Endothelial cell of umbilical vein (primary cell): ENCODE measurements at regions not wholly inside any gene's neighbourhood (a gene's known extent, or its start where the extent isn't known, plus 50 kb on each side); places are given as distances from the start of the nearest gene placed in this dataset.

Experiments
- BruUV-seq: library from RNA; stranded (reverse); fragments of 400-500 nt; replicated peaks from 2 replicates; lab custom pipeline; 2021; lab: Mats Ljungman, UMichigan
- CTCF ChIA-PET: fragments of 300-600, 350-600 bp; sonication (Branson Sonifier 250); formaldehyde crosslinking; loops from one replicate; lab custom pipeline; 2021; ENCODE audit warnings: antibody characterized with exemption, inconsistent platforms; lab: Charles Lee
- POLR2A ChIA-PET: fragments of 300-600, 350-600 bp; sonication (Branson Sonifier 250); formaldehyde crosslinking; loops from one replicate; lab custom pipeline; 2021; ENCODE audit warnings: antibody characterized with exemption, inconsistent platforms; lab: Charles Lee
- DNase-seq: peaks from one replicate; pipeline ENCODE4 v3.0.0-alpha.2; 2011; ENCODE audit warnings: low read depth, low spot score
- FAIRE-seq: peaks from 2 replicates; lab custom pipeline; 2011; peaks lifted over from hg19 to GRCh38; lab: Jason Lieb, UNC
- H2AFZ ChIP-seq: 2 replicates; pipeline ENCODE4 v1.6.0; 2012; ENCODE audit warnings: low read depth, low read length, control low read depth, inconsistent platforms
- H3K27ac ChIP-seq: 2 replicates; pipeline ENCODE4 v1.5.1; 2011; ENCODE audit warnings: low read depth, mild to moderate bottlenecking, control low read depth, low read length, moderate library complexity; ENCODE audit not compliant: insufficient read depth
- H3K27me3 ChIP-seq, 2 experiments: 2 replicates each; pipeline versions ENCODE4 v1.6.0 to v1.6.1; 2011; ENCODE audit warnings: low read length in 2 of 2, mixed read lengths in 1 of 2; ENCODE audit not compliant: control insufficient read depth in 2 of 2, insufficient read depth in 2 of 2
- H3K36me3 ChIP-seq, 2 experiments: 2 replicates in 1 of 2; 3 replicates in 1 of 2; pipeline ENCODE4 v1.5.1; 2011; ENCODE audit warnings: low read length in 2 of 2, mild to moderate bottlenecking in 1 of 2, moderate library complexity in 1 of 2; ENCODE audit not compliant: control insufficient read depth in 2 of 2, insufficient read depth in 2 of 2; ENCODE audit errors: extremely low read depth in 1 of 2
- H3K4me1 ChIP-seq: 3 replicates; pipeline ENCODE4 v1.5.1; 2011; ENCODE audit warnings: mild to moderate bottlenecking, low read length; ENCODE audit not compliant: control insufficient read depth, insufficient read depth; ENCODE audit errors: extremely low read depth
- H3K4me2 ChIP-seq: 2 replicates; pipeline ENCODE4 v1.6.1; 2011; ENCODE audit warnings: low read length, control low read depth, mixed read lengths; ENCODE audit not compliant: insufficient read depth
- H3K4me3 ChIP-seq, 3 experiments: fragments of 200-600 bp in 1 of 3; sonication (generic), shearing (Covaris generic) in 1 of 3; replicated peaks in 1 of 3; 2 replicates each; pipeline ENCODE4 v1.5.1; 2011 to 2016; ENCODE audit warnings: control low read depth in 3 of 3, low read length in 3 of 3, mild to moderate bottlenecking in 2 of 3, inconsistent platforms in 1 of 3, low read depth in 1 of 3, moderate library complexity in 1 of 3; ENCODE audit not compliant: insufficient read depth in 1 of 3
- H3K79me2 ChIP-seq: 2 replicates; pipeline ENCODE4 v1.6.0; 2012; ENCODE audit warnings: low read length, inconsistent platforms; ENCODE audit not compliant: control insufficient read depth, insufficient read depth
- H3K9ac ChIP-seq: replicated peaks from 2 replicates; pipeline ENCODE3; 2011; ENCODE audit warnings: low read length, control low read depth; ENCODE audit not compliant: insufficient read depth; ENCODE audit errors: extremely low read depth
- H3K9me1 ChIP-seq: replicated peaks from 3 replicates; pipeline ENCODE4 v1.6.0; 2011; ENCODE audit warnings: mild to moderate bottlenecking, low read length; ENCODE audit not compliant: control insufficient read depth, insufficient read depth; ENCODE audit errors: extremely low read depth
- H3K9me3 ChIP-seq: replicated peaks from 2 replicates; pipeline ENCODE4 v1.5.1; 2012; ENCODE audit warnings: low read length, inconsistent platforms; ENCODE audit not compliant: control insufficient read depth, insufficient read depth
- H4K20me1 ChIP-seq: replicated peaks from 2 replicates; pipeline ENCODE3; 2011; ENCODE audit warnings: mild to moderate bottlenecking, low read length; ENCODE audit not compliant: control insufficient read depth, insufficient read depth; ENCODE audit errors: extremely low read depth
- CTCF ChIP-seq, 2 donors: IDR thresholded peaks; 1 replicate in 1 of 2; 2 replicates in 1 of 2; pipeline ENCODE4 v1.5.1; 2011; ENCODE audit warnings: low read length in 2 of 2, mild to moderate bottlenecking in 2 of 2, moderate library complexity in 2 of 2, control low read depth in 1 of 2, inconsistent platforms in 1 of 2, low read depth in 1 of 2; ENCODE audit not compliant: insufficient read depth in 1 of 2; ENCODE audit errors: extremely low read depth in 1 of 2
- EZH2 ChIP-seq: IDR thresholded peaks from 2 replicates; pipeline ENCODE4 v1.6.1; 2012; ENCODE audit warnings: borderline replicate concordance, low read depth, mild to moderate bottlenecking, moderate library complexity, low read length, inconsistent platforms; ENCODE audit not compliant: severe bottlenecking
- FOS ChIP-seq: IDR thresholded peaks from 2 replicates; pipeline ENCODE4 v1.6.1; 2011; ENCODE audit warnings: mild to moderate bottlenecking, low read length, moderate library complexity, borderline replicate concordance; ENCODE audit not compliant: insufficient read depth
- GATA2 ChIP-seq: IDR thresholded peaks from 2 replicates; pipeline ENCODE4 v1.7.0; 2011; ENCODE audit warnings: low read depth, mild to moderate bottlenecking, moderate library complexity, mixed read lengths, low read length; ENCODE audit not compliant: insufficient read length, insufficient read depth
- JUN ChIP-seq: IDR thresholded peaks from 2 replicates; pipeline ENCODE4 v1.6.1; 2011; ENCODE audit warnings: borderline replicate concordance, low read depth; ENCODE audit not compliant: insufficient read length, insufficient read depth
- MAX ChIP-seq: IDR thresholded peaks from 2 replicates; pipeline ENCODE4 v1.6.1; 2011; ENCODE audit not compliant: insufficient read depth, insufficient read length
- MYC ChIP-seq: IDR thresholded peaks from one replicate; pipeline ENCODE4 v1.6.1; 2011; ENCODE audit warnings: mild to moderate bottlenecking, low read depth, low read length
- POLR2A ChIP-seq: IDR thresholded peaks from 2 replicates; pipeline ENCODE4 v1.6.1; 2012; ENCODE audit warnings: low read depth, mild to moderate bottlenecking, control low read depth, low read length
- POLR2AphosphoS5 ChIP-seq: IDR thresholded peaks from 2 replicates; pipeline ENCODE4 v1.6.1; 2012; ENCODE audit warnings: low read depth, mild to moderate bottlenecking, control low read depth, low read length, moderate library complexity; ENCODE audit not compliant: insufficient read depth
- dilution Hi-C: fragments of 300-500 bp; cut with MboI; formaldehyde crosslinking; loops from one replicate; pipeline ENCODE4 v1.15.0; 2019; ENCODE audit warnings: low sequenced_read_pairs; ENCODE audit not compliant: extremely low pct_ligation_motif_present
- intact Hi-C: fragments of 100-400 bp; cut with micrococcal nuclease; formaldehyde crosslinking; loops from one replicate; pipeline ENCODE4 v1.10.0; 2022

- POLR2A ChIA-PET, result no interaction called here
- dilution Hi-C loops, result no loop called here
- TF ChIP-seq MYC, result no peak
- TF ChIP-seq MAX, result no peak
- no peak for TF ChIP-seq CTCF (IDR thresholded peaks at IDR 0.05; ENCODE audit: extremely low read depth in 1 of 2, insufficient read depth in 1 of 2, low read depth in 1 of 2, low read length in 2 of 2)
- no peak for TF ChIP-seq GATA2
- no peak for TF ChIP-seq POLR2A
- TF ChIP-seq JUN, result no peak
- no peak for TF ChIP-seq FOS
- TF ChIP-seq EZH2, result no peak
- no peak for TF ChIP-seq POLR2AphosphoS5
- Histone ChIP-seq H2AFZ (no peak overlapping the region), H3K9me1 (no peaks in the 10 kb centered on the region), H3K27ac (no peak overlapping the region), H3K4me2 (no peak overlapping the region), H4K20me1 (no peaks in the 10 kb centered on the region), H3K4me1 (no peaks in the 10 kb centered on the region), H3K9ac (no peak overlapping the region), H3K79me2 (no peaks in the 10 kb centered on the region), H3K9me3 (peaks cover 20% of the 10 kb centered on the region), H3K4me3 (no peak overlapping the region), H3K27me3 (no peaks in the 10 kb centered on the region), H3K36me3 (no peaks in the 10 kb centered on the region)
- DNase-seq (no peak), FAIRE-seq (no peak)
- CTCF ChIA-PET, result no interaction called here
- no TSS peak for BruUV-seq
- intact Hi-C loops, result loop anchor here (5.0 kb wide), 1 partner anchor 482 kb away; no protein-coding TSS in a partner anchor
Observed at GRCh38 chr22:48740086-48740730, 1087.5 kb downstream of the BRD1 start.
